Sigmoid colon (tissue), 4 donors: ENCODE measurements at regions not wholly inside any gene's neighbourhood (a gene's known extent, or its start where the extent isn't known, plus 50 kb on each side); places are given as distances from the start of the nearest gene placed in this dataset.

Experiments
- EP300 ChIP-seq, 4 donors: sonication (generic); formaldehyde crosslinking; IDR thresholded peaks; one replicate each; pipeline ENCODE4 v1.6.1; 2017; ENCODE audit warnings: antibody characterized with exemption in 4 of 4
- POLR2AphosphoS5 ChIP-seq, 4 donors: sonication (generic); formaldehyde crosslinking; IDR thresholded peaks; one replicate each; pipeline ENCODE4 v1.6.1; 2017; ENCODE audit warnings: antibody characterized with exemption in 4 of 4

- no peak for TF ChIP-seq EP300 (IDR thresholded peaks at IDR 0.05)
- TF ChIP-seq POLR2AphosphoS5 (IDR thresholded peaks at IDR 0.05), result no peak
Observed at GRCh38 chr15:38042707-38043445, 108.4 kb downstream of the TMCO5A start.
